MCF 10A (cell line): ENCODE measurements at regions not wholly inside any gene's neighbourhood (a gene's known extent, or its start where the extent isn't known, plus 50 kb on each side); places are given as distances from the start of the nearest gene placed in this dataset.

Experiments
- BruUV-seq: library from RNA; stranded (reverse); fragments of 400-500 nt; replicated peaks from 2 replicates; lab custom pipeline; 2021; lab: Mats Ljungman, UMichigan
- CTCF ChIA-PET: fragments of 300-600 bp; sonication (Branson Sonifier 250); formaldehyde crosslinking; extraction: SDS; loops from one replicate; lab custom pipeline; 2021; ENCODE audit warnings: antibody characterized with exemption, inconsistent platforms; lab: Yijun Ruan, JAX
- POLR2A ChIA-PET: fragments of 300-600, 350-650 bp; sonication (Branson Sonifier 250); formaldehyde crosslinking; extraction: SDS; loops from one replicate; lab custom pipeline; 2020; ENCODE audit warnings: antibody characterized with exemption, inconsistent platforms; lab: Yijun Ruan, JAX
- DNase-seq: peaks from one replicate; pipeline ENCODE4 v3.0.0-alpha.2; 2018; ENCODE audit not compliant: unreplicated experiment
- H3K27ac Mint-ChIP-seq: one replicate; pipeline ENCODE4 v1.8.0; 2022; ENCODE audit warnings: mild to moderate bottlenecking, low read depth, mixed read lengths; ENCODE audit not compliant: unreplicated experiment
- H3K27me3 Mint-ChIP-seq: one replicate; pipeline ENCODE4 v1.8.0; 2022; ENCODE audit warnings: mixed read lengths; ENCODE audit not compliant: insufficient read depth, unreplicated experiment
- H3K36me3 Mint-ChIP-seq: one replicate; pipeline ENCODE4 v1.8.0; 2022; ENCODE audit warnings: mild to moderate bottlenecking, moderate library complexity, mixed read lengths; ENCODE audit not compliant: insufficient read depth, unreplicated experiment
- H3K4me1 Mint-ChIP-seq: one replicate; pipeline ENCODE4 v1.8.0; 2022; ENCODE audit warnings: mixed read lengths; ENCODE audit not compliant: insufficient read depth, unreplicated experiment
- H3K4me3 Mint-ChIP-seq: one replicate; pipeline ENCODE4 v1.8.0; 2022; ENCODE audit warnings: mild to moderate bottlenecking, moderate library complexity, mixed read lengths; ENCODE audit not compliant: unreplicated experiment
- H3K9me3 Mint-ChIP-seq: one replicate; pipeline ENCODE4 v1.8.0; 2022; ENCODE audit warnings: mixed read lengths; ENCODE audit not compliant: unreplicated experiment
- CTCF ChIP-seq: fragments of 200-600 bp; IDR thresholded peaks from one replicate; pipeline ENCODE4 v1.8.0; 2022; ENCODE audit warnings: antibody characterized with exemption, mild to moderate bottlenecking; ENCODE audit not compliant: unreplicated experiment
- intact Hi-C: fragments of 100-400 bp; cut with micrococcal nuclease; formaldehyde crosslinking; loops from 2 replicates; pipeline ENCODE4 v1.14.1; 2022

GRCh38 chr1:95984798-95985374, 736.7 kb upstream of the PTBP2 start:
- no peak for DNase-seq
- Mint-ChIP-seq H3K27me3 (no peaks in the 10 kb centered on the region), H3K9me3 (no peaks in the 10 kb centered on the region), H3K4me3 (no peak overlapping the region), H3K4me1 (no peaks in the 10 kb centered on the region), H3K27ac (no peak overlapping the region), H3K36me3 (no peaks in the 10 kb centered on the region)
- no peak for TF ChIP-seq CTCF
- BruUV-seq: no TSS peak
- intact Hi-C loops: no loop called here
- POLR2A ChIA-PET: interaction anchor here (0.6 kb wide), 1 partner anchor 203 kb away, joined by 3 read pairs; no protein-coding TSS in a partner anchor
- CTCF ChIA-PET: interaction anchor here (1.1 kb wide), 1 partner anchor 47 kb away, joined by 4 read pairs; no protein-coding TSS in a partner anchor

GRCh38 chr1:95990033-95990432, 731.6 kb upstream of the PTBP2 start:
- H3K27ac Mint-ChIP-seq: no peak overlapping the region
- no peaks in the 10 kb centered on the region for H3K4me1 Mint-ChIP-seq
- CTCF ChIA-PET: no interaction called here
- DNase-seq: no peak
- H3K9me3 Mint-ChIP-seq: no peaks in the 10 kb centered on the region
- POLR2A ChIA-PET: no interaction called here
- BruUV-seq: no TSS peak
- H3K4me3 Mint-ChIP-seq: no peak overlapping the region
- TF ChIP-seq CTCF: no peak
- H3K36me3 Mint-ChIP-seq: no peaks in the 10 kb centered on the region
- H3K27me3 Mint-ChIP-seq: no peaks in the 10 kb centered on the region
- intact Hi-C loops: no loop called here

- no peak for DNase-seq
- ChIA-PET POLR2A (interaction anchor here (0.9 kb wide), 1 partner anchor 59 kb away, joined by 3 read pairs; no protein-coding TSS in a partner anchor), CTCF (interaction anchor here (0.5 to 0.6 kb wide), 2 partner anchors 207 to 678 kb away, joined by 3 to 4 read pairs; no protein-coding TSS in a partner anchor)
- intact Hi-C loops: no loop called here
- H3K27ac Mint-ChIP-seq: no peak overlapping the region
- H3K9me3 Mint-ChIP-seq: no peaks in the 10 kb centered on the region
- H3K4me1 Mint-ChIP-seq: no peaks in the 10 kb centered on the region
- H3K36me3 Mint-ChIP-seq: no peaks in the 10 kb centered on the region
- TF ChIP-seq CTCF: no peak
- BruUV-seq: no TSS peak
- H3K27me3 Mint-ChIP-seq: no peaks in the 10 kb centered on the region
- no peak overlapping the region for H3K4me3 Mint-ChIP-seq
Observed at GRCh38 chr1:95991787-95992520, 729.6 kb upstream of the PTBP2 start.

GRCh38 chr1:95994643-95995042, 726.9 kb upstream of the PTBP2 start:
- TF ChIP-seq CTCF: no peak
- DNase-seq: no peak
- ChIA-PET POLR2A (interaction anchor here (0.7 kb wide), 1 partner anchor 80 kb away, joined by 3 read pairs; no protein-coding TSS in a partner anchor), CTCF (no interaction called here)
- intact Hi-C loops: no loop called here
- no peaks in the 10 kb centered on the region for H3K36me3 Mint-ChIP-seq
- H3K9me3 Mint-ChIP-seq: no peaks in the 10 kb centered on the region
- no peaks in the 10 kb centered on the region for H3K27me3 Mint-ChIP-seq
- H3K4me3 Mint-ChIP-seq: no peak overlapping the region
- H3K27ac Mint-ChIP-seq: no peak overlapping the region
- no peaks in the 10 kb centered on the region for H3K4me1 Mint-ChIP-seq
- BruUV-seq: no TSS peak
